HCT116 (cell line): ENCODE measurements at regions not wholly inside any gene's neighbourhood (a gene's known extent, or its start where the extent isn't known, plus 50 kb on each side); places are given as distances from the start of the nearest gene placed in this dataset.

Experiments
- EZH2 ChIP-seq: fragments of 200-600 bp; sonication (generic); IDR thresholded peaks from 2 replicates; pipeline ENCODE4 v1.6.1; 2017; ENCODE audit warnings: antibody characterized with exemption, mixed run types
- EZH2phosphoT487 ChIP-seq: fragments of 200-600 bp; IDR thresholded peaks from 2 replicates; pipeline ENCODE4 v1.6.1; 2018; ENCODE audit warnings: antibody characterized with exemption, borderline replicate concordance
- FOSL1 ChIP-seq: IDR thresholded peaks from 2 replicates; pipeline ENCODE4 v1.6.1; 2012; ENCODE audit warnings: low read depth
- POLR2A ChIP-seq: IDR thresholded peaks from 2 replicates; pipeline ENCODE4 v1.7.0; 2011; ENCODE audit warnings: borderline replicate concordance; ENCODE audit not compliant: insufficient read depth, insufficient read length; ENCODE audit errors: extremely low read depth
- POLR2AphosphoS5 ChIP-seq: IDR thresholded peaks from 2 replicates; pipeline ENCODE4 v1.6.1; 2011; ENCODE audit warnings: mild to moderate bottlenecking, low read depth, low read length, moderate library complexity
- RAD21 ChIP-seq: IDR thresholded peaks from 2 replicates; pipeline ENCODE4 v1.6.1; 2012; ENCODE audit warnings: low read depth, mild to moderate bottlenecking
- SIN3A ChIP-seq: IDR thresholded peaks from 2 replicates; pipeline ENCODE4 v1.6.1; 2012; ENCODE audit warnings: low read depth
- ZFX ChIP-seq: fragments of 450-650 bp; IDR thresholded peaks from 2 replicates; pipeline ENCODE4 v1.6.1; 2017
- ZNF274 ChIP-seq: fragments of 200-500 bp; sonication (Bioruptor generic); IDR thresholded peaks from 2 replicates; pipeline ENCODE4 v1.6.1; 2014; ENCODE audit warnings: mild to moderate bottlenecking, low read depth, low read length, inconsistent platforms
- TF ChIP-seq, protein P1 (sequence below): IDR thresholded peaks from 2 replicates; pipeline ENCODE4 v1.6.1; 2011; ENCODE audit warnings: mild to moderate bottlenecking, low read length, moderate library complexity; ENCODE audit not compliant: insufficient replicate concordance; ENCODE audit errors: extremely low read depth
- TF ChIP-seq, protein P2 (sequence below), 3 experiments: fragments of 200-600 bp in 1 of 3; sonication (generic) in 1 of 3; IDR thresholded peaks in 2 of 3; conservative IDR thresholded peaks in 1 of 3; 2 replicates each; pipeline ENCODE4 v1.5.1; 2012 to 2017; ENCODE audit warnings: low read depth in 2 of 3, low read length in 2 of 3, antibody characterized with exemption in 1 of 3, borderline replicate concordance in 1 of 3, control low read depth in 1 of 3, mild to moderate bottlenecking in 1 of 3, mixed read lengths in 1 of 3, mixed run types in 1 of 3, moderate library complexity in 1 of 3; ENCODE audit not compliant: insufficient read depth in 1 of 3
- TF ChIP-seq, protein P3 (sequence below): IDR thresholded peaks from 2 replicates; pipeline ENCODE4 v1.6.1; 2012; ENCODE audit warnings: low read depth
- TF ChIP-seq, protein P4 (sequence below): IDR thresholded peaks from 2 replicates; pipeline ENCODE4 v1.6.1; 2012

DNA sequence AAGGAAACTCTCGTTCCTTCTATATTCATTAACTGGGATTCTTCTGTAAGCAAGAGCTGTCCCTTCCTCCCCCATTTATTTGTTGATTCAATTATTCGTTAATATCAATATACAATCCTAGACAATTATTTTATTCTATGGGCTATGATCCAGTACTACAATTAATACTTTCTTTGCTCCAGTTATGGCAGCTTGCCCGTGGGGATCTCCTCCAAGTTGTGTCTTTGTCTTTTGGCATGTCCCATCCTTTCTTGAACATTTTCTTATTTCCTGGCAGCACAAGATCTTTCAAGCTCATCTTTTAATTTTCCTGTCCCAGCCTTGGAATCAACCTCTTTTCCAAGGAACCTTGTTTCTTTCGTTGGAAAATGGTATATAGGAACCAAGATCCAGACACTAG is 249.3 kb downstream of the GAS1 start:
- TF ChIP-seq, protein P1, sequence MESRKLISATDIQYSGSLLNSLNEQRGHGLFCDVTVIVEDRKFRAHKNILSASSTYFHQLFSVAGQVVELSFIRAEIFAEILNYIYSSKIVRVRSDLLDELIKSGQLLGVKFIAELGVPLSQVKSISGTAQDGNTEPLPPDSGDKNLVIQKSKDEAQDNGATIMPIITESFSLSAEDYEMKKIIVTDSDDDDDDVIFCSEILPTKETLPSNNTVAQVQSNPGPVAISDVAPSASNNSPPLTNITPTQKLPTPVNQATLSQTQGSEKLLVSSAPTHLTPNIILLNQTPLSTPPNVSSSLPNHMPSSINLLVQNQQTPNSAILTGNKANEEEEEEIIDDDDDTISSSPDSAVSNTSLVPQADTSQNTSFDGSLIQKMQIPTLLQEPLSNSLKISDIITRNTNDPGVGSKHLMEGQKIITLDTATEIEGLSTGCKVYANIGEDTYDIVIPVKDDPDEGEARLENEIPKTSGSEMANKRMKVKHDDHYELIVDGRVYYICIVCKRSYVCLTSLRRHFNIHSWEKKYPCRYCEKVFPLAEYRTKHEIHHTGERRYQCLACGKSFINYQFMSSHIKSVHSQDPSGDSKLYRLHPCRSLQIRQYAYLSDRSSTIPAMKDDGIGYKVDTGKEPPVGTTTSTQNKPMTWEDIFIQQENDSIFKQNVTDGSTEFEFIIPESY = no peak
- no peak for TF ChIP-seq RAD21
- no peak for TF ChIP-seq SIN3A
- no peak for TF ChIP-seq FOSL1
- no peak for TF ChIP-seq ZNF274
- TF ChIP-seq, protein P2, sequence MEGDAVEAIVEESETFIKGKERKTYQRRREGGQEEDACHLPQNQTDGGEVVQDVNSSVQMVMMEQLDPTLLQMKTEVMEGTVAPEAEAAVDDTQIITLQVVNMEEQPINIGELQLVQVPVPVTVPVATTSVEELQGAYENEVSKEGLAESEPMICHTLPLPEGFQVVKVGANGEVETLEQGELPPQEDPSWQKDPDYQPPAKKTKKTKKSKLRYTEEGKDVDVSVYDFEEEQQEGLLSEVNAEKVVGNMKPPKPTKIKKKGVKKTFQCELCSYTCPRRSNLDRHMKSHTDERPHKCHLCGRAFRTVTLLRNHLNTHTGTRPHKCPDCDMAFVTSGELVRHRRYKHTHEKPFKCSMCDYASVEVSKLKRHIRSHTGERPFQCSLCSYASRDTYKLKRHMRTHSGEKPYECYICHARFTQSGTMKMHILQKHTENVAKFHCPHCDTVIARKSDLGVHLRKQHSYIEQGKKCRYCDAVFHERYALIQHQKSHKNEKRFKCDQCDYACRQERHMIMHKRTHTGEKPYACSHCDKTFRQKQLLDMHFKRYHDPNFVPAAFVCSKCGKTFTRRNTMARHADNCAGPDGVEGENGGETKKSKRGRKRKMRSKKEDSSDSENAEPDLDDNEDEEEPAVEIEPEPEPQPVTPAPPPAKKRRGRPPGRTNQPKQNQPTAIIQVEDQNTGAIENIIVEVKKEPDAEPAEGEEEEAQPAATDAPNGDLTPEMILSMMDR (IDR thresholded peaks at IDR 0.05 in 2 of 3, conservative IDR thresholded peaks at IDR 0.05 in 1 of 3; ENCODE audit: borderline replicate concordance in 1 of 3, insufficient read depth in 1 of 3, low read depth in 2 of 3, low read length in 2 of 3) = no peak
- no peak for TF ChIP-seq EZH2
- no peak for TF ChIP-seq POLR2AphosphoS5
- TF ChIP-seq POLR2A = no peak
- TF ChIP-seq, protein P3, sequence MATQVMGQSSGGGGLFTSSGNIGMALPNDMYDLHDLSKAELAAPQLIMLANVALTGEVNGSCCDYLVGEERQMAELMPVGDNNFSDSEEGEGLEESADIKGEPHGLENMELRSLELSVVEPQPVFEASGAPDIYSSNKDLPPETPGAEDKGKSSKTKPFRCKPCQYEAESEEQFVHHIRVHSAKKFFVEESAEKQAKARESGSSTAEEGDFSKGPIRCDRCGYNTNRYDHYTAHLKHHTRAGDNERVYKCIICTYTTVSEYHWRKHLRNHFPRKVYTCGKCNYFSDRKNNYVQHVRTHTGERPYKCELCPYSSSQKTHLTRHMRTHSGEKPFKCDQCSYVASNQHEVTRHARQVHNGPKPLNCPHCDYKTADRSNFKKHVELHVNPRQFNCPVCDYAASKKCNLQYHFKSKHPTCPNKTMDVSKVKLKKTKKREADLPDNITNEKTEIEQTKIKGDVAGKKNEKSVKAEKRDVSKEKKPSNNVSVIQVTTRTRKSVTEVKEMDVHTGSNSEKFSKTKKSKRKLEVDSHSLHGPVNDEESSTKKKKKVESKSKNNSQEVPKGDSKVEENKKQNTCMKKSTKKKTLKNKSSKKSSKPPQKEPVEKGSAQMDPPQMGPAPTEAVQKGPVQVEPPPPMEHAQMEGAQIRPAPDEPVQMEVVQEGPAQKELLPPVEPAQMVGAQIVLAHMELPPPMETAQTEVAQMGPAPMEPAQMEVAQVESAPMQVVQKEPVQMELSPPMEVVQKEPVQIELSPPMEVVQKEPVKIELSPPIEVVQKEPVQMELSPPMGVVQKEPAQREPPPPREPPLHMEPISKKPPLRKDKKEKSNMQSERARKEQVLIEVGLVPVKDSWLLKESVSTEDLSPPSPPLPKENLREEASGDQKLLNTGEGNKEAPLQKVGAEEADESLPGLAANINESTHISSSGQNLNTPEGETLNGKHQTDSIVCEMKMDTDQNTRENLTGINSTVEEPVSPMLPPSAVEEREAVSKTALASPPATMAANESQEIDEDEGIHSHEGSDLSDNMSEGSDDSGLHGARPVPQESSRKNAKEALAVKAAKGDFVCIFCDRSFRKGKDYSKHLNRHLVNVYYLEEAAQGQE = no peak
- TF ChIP-seq EZH2phosphoT487 = no peak
- TF ChIP-seq ZFX = no peak
- TF ChIP-seq, protein P4, sequence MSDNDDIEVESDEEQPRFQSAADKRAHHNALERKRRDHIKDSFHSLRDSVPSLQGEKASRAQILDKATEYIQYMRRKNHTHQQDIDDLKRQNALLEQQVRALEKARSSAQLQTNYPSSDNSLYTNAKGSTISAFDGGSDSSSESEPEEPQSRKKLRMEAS = no peak
